ENCODE measurements at regions not wholly inside any gene's neighbourhood (a gene's known extent, or its start where the extent isn't known, plus 50 kb on each side); places are given as distances from the start of the nearest gene placed in this dataset.
"Not testable (repeated sequence)": the region's sequence is repeated elsewhere in the genome, so short reads cannot be mapped to it uniquely, and the experiment has no call there.

DNA sequence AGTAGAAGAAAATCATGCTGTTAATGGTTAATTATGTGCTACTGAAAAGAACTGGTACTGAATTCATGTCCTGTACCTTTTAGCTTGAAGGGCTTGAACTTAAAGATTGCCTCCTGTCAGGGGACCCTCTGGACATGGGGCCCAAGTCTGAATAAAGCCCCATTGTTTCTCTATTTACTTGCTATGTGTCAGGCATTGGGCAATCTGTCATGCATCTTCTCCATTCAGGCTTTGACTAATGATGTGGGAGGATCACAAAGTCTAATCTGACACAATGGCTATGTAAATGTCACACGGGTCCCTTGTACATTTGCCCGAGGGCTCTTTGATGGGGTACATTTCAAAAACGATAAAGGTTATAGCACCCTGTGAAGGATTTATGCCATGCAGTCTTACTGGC, 64.0 kb upstream of the TUSC1 start:
- WGBS, 2 donors, result 33 to 45% methylated on average over 3 of the region's 3 CpGs
- no peak for TF ChIP-seq POLR2A (IDR thresholded peaks at IDR 0.05)
- no peak for TF ChIP-seq EP300 (IDR thresholded peaks at IDR 0.05)
- TF ChIP-seq CTCF (IDR thresholded peaks at IDR 0.05), result no peak
- H3K4me1 ChIP-seq, result no peaks in the 10 kb centered on the region
- no peak for DNase-seq (ENCODE audit: low spot score in 2 of 2)
- no peak overlapping the region for H3K27ac ChIP-seq
- no peak overlapping the region for H3K4me3 ChIP-seq
- H3K27me3 ChIP-seq, result no peaks in the 10 kb centered on the region
- H3K9me3 ChIP-seq, result no peaks in the 10 kb centered on the region
- H3K36me3 ChIP-seq, result no peaks in the 10 kb centered on the region

- WGBS, 2 donors, result 84 to 86% methylated on average over 7 of the region's 7 CpGs
- H3K27me3 ChIP-seq, result no peaks in the 10 kb centered on the region
- H3K4me3 ChIP-seq, result no peak overlapping the region
- H3K36me3 ChIP-seq, result no peaks in the 10 kb centered on the region
- peaks cover 0 to 6% (median 0%) of the 10 kb centered on the region in 4 donors for H3K9me3 ChIP-seq
- no peak overlapping the region for H3K27ac ChIP-seq
- no peaks in the 10 kb centered on the region for H3K4me1 ChIP-seq
- TF ChIP-seq POLR2A (IDR thresholded peaks at IDR 0.05) (no peak), EP300 (IDR thresholded peaks at IDR 0.05) (no peak), CTCF (IDR thresholded peaks at IDR 0.05) (no peak)
- no peak for DNase-seq (ENCODE audit: low spot score in 2 of 2)
Measured at GRCh38 chr9:25733336-25733982, 55.2 kb upstream of the TUSC1 start.

- WGBS, 2 donors, result 93 to 94% methylated on average over 18 to 19 of the region's 19 CpGs
- H3K4me1 ChIP-seq; H3K4me3 ChIP-seq; H3K9me3 ChIP-seq; H3K36me3 ChIP-seq; H3K27me3 ChIP-seq; DNase-seq (ENCODE audit: low spot score in 2 of 2); H3K27ac ChIP-seq: not testable (repeated sequence)
Measured at GRCh38 chr9:25731895-25732794, 53.9 kb upstream of the TUSC1 start.
